HG02840 (cell line): ENCODE measurements at regions not wholly inside any gene's neighbourhood (a gene's known extent, or its start where the extent isn't known, plus 50 kb on each side); places are given as distances from the start of the nearest gene placed in this dataset.

Source experiments
- ATAC-seq: cut with Tn5 transposase; IDR thresholded peaks from one replicate; pipeline ENCODE4 v1.9.1; 2021; ENCODE audit warnings: mild to moderate bottlenecking, moderate library complexity, moderate number of reproducible peaks; ENCODE audit not compliant: unreplicated experiment, low FRiP score

DNA sequence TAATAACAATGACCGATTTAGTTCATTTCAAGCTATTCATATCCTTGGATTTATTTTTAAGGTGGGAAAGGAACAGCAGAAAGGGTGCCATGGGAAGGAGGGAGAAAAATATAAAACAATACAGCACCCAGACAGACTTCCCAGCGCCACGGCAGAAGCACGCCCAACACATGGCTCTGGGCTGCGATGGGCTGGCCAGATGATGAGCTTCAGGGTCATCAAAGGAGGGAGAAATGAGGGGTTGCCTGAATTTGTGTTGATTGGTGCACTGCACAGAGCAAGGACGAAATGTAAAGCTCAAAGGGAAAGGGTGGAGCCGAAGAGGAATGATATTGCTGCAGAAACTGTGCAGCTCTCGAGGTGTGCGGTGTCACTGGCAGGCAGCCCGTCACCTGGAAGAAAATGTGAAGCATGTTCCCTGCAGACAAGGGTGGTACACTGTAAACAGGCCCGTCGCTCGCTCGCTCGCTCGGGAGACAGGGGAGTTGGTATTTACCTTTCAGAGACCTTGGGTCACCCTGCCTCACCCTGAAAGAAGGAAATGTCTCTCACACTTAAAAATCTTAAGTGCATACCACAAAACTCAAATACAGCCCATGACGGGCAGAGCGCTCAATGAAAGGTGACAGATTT is 195.5 kb upstream of the CTAGE1 start:
- ATAC-seq, result no peak

DNA sequence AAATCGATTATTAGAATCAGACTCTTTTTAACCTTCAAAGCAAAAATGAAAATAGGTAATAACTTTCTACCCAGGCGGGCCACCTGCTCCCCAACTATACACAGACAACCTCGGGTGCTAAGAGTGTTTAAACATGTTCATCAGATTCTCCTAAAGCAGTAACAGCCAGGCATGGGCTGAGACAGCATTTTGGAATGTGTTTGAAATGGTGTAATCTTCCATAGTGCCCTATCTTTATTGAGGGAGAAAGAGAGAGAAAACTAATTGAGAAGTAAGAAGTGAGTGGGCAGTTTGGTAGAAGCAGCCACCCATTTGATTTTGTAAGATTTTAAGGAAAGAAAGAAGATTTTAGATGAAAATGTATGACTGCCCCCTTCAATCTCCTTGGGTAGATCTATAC is 196.1 kb upstream of the CTAGE1 start:
- ATAC-seq, result no peak

DNA sequence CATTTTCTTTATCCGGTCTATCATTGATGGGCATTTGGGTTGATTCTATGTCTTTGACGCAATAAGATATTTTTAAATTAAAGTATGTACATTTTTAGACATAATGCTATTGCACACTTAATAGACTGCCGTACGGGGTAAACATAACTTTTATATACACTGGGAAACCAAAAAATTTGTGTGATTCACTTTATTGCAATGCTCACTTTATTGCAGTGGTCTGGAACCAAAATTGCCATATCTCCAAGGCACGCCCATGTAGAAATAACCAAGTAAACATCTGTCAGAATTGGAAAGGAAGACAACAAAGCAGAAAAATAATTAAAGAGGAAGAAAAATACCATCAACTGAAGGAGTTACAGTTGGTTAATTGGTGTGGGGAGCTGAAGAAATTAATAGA is 205.8 kb upstream of the CTAGE1 start:
- ATAC-seq, result no peak

DNA sequence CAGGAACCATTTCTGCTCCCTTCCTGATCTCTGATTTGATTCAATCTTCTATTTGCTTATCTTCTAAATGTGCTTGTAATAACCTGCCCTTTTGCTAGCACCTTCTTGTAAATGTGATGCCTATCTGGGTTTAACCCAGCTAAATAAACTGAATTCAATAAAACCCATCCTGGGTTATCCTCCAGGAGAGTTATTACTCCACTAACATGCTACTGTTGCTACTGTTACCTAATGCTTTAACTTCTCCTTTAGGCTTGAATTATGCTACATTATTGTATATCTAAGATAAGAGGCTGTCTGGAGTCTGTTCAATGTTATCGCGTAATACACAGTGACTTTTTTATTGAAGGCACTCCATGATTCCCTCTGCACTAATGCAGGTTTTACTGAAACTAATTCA is 206.5 kb upstream of the CTAGE1 start:
- no peak for ATAC-seq

DNA sequence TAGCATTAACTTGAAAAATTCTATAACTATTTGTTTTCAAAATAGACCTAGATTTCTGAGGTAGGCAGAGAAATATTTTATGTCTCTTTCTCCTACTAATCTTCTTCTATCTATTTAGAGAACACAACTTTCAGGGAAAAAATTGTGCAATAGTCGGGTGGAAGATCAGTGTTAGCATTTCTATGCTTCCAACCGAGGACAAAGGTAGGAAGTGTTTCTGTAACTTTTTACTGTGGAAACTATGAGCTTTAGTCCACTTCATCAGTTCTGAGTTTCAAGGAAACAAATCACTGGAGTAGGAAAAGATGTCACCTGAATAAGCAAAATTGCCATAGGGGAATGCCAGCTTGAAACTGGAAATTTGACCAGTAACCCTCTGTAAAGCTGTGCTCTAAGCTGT is 207.7 kb upstream of the CTAGE1 start:
- ATAC-seq, result no peak

DNA sequence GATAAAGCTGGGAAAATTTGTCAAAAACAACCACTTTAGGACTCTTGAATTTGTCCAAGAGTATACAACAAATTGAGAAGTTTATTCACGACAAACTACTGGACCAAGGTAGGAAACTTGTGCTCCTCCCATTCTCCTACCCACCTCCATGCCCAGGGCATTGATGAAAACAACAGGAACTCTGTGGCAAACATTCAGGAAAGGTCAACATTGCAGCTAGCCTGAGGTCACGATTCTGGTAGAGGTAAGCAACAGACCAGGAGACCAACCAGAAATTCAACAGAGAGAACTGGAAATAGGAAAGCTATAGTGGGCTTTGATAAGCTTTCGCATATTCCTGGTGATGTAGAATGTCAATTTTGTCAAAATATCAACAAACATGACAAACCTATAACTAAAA is 209.1 kb upstream of the CTAGE1 start:
- no peak for ATAC-seq

DNA sequence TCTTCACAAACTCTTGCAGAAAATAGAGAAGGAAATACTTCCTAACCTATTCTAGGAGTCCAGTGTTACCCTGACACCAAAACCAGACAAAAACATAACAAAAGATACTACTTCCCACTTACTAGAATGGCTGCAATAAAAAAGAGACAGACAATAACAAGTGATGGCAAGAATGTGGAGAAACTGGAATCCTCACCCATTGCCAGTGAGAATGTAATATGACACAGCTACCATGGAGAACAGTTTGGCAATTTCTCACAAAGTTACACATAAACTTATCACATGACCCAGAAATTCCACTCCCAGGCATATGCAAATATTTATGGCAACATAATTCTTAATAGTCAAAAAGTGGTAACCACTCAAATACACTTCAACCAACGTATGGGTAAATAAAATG is 209.8 kb upstream of the CTAGE1 start:
- ATAC-seq, result no peak

DNA sequence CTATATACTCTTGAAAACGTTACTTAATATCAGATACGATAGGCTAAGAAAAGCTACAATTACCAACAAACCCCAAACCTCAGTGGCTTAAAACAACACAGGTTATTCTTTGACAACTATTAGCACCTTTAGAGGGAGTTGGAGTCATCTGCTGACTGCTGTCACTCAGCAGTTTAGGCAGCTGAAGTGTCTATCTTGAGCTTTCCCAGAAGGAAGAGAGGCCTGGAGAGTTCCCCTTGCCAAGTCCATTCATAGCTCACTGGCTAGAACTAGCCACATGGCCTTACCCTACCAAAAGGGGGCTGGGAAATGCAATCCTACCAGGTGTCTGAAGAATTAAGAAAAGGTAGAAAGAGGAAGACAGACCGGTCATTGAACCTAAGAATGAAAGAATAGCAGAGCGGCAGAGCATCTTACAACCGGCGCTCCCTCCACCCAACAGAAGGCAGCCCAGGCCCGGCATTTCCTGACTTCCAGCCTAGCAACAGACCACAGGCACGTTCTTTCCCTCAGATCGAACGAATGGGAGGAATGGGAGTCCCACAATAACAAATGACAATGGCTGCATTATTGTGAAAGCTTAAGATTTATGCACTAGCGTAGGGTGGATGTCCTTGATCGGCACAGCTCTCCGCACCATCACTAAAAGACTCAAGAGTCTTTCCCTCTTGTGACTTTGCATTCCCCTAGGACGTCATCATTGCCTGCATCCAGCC is 211.2 kb upstream of the CTAGE1 start:
- no peak for ATAC-seq

DNA sequence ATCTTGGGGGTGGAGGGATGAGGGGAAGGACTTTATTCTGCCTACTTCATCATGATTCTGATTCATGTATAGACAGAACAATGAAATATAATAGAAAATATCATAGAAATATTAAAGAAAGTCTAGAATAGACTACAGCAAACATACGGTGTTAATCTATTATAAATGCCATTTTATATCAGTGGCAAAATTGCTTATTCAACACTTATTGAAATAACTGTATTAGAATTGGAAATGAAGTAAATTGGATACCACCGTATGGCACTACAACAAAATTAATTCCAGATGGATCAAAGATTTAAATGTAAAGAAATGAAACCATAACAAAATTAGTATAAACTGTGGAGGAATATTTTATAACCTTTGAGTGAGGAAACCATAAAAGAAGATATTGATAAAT is 213.3 kb upstream of the CTAGE1 start:
- ATAC-seq, result no peak

DNA sequence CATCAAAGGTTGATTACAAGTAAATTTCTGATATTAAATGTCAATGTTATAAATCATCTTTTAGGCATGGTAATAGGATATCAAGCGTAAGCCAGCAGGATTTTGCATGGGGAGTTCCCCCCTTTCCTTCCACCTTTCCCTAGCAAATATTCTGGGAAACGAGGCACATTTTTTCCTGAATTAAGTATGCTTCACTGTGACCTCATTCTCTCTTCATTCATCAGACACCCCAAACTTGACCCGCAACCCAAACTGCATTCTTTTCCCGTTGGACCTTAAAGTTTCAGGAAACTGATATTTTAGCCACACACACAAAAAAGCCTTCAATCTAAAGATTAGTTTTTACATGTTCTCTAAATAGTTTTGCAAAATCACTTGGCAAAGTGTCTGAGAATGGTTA is 214.5 kb upstream of the CTAGE1 start:
- no peak for ATAC-seq

DNA sequence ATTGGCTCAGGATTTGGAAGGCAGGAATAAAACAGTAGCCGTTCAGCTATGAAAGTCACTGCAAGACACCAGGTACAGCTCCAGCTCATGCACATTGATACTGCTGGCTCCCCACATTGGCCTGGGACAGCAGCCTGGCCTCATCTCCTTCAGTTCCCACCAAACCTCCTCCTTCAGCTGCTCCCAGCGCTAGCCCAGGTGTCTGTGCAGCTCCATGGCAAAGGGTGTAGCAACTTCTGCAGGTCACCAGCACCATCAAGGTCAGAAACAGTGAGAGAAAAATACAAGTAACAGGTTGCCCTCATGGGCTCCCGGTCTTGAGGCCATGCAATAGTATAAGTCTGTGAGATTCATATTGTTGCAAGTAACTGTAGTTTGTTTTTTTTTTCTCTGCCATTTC is 216.7 kb upstream of the CTAGE1 start:
- ATAC-seq, result no peak

DNA sequence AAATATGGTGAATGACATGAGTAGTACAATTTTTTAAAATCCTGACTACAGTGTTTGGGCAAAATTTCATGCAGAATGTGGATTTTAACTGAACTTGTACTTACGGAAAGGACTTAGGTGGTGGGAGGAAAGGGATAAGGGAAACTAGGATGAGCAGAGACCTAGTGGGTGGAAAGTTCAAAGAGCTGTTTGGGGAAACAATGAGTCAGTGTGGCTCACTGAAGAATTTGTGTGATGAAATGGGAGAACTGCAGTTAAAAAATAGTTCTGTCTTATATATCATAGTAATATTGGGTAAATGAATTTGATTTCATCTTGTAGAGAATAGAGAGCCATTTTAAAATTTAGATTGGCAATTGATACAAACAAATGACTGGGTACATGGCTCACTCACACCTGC is 220.1 kb upstream of the CTAGE1 start:
- ATAC-seq, result no peak

DNA sequence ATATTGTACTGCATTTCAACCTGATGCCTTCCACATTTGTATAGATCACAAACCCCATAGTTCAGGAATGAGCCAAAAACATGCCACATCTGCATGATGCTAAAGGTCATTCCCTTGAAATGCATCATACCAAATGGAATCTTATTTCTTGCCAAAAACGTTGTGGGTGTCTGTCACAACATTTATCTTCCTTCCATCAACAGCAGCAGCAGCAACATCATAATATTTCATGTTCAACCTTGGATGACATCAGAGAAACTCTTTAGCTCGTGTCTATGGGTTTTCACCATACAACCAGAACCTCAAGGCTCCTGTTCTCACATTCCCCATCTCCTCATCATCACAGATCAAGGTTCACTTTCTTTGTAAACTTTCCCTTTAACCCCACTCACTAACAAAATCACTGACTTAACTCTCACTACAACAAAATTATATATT is 221.3 kb upstream of the CTAGE1 start:
- no peak for ATAC-seq

DNA sequence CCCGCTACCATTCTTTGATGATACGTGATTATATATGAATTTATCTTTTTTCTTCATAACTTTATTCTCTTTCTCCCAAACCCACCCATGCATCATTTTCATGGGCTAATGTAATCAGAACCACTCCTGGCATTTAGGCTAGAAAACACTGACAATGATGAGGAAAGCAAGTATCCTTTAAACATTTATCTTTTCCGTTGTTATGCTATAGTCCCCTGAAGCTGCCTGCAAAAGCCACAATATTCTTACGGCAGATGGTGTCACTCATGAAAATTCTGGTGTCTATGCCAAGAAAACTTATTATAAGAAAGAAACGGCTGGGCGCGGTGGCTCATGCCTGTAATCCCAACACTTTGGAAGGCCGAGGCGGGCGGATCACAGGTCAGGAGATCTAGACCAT is 221.8 kb upstream of the CTAGE1 start:
- no peak for ATAC-seq

DNA sequence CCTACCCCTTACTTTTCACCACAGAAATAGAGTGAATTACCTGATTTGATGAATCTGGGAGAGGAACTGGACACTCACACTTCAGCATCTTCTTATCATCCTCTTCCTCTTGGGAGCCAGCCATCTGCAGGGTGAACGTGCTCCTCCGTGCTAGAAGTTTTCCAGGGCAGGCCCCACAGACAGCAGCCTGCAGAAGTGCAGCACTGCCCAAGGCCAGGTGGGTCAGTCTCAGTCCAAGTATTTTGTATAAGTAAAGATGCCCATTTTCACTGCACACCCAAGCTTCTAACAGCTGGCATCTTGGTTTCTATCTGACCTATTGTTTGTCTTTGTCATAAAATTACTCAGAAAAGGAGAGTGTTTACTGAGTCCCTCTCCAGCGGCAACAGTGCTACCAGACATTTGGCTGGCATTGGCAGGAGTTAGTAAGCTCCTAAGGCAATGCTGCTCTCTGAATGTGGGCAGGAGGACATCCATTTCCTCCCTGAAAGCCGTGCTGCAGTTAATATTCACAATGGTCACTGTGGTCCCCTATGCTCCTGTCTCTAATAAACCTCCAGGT is 222.6 kb upstream of the CTAGE1 start:
- ATAC-seq, result no peak

DNA sequence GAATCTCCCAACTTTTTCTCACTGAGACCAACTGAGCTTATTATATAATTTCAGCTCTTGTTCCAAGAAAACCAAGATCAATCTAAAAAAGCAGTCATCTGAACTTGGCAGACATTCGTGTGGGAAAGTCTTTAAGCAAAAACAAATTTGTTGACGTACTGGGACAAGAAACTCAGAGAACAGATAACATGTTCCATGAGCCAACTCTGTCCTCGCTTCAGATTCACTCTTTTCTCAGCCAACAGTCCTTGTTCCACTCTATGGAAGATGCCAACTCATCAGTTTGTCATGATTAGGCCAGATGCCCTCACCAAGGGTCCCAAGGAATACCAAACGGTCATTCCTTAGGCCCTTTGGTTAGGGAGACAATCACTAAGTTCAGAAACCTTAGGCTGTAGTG is 224.2 kb upstream of the CTAGE1 start:
- ATAC-seq, result no peak

DNA sequence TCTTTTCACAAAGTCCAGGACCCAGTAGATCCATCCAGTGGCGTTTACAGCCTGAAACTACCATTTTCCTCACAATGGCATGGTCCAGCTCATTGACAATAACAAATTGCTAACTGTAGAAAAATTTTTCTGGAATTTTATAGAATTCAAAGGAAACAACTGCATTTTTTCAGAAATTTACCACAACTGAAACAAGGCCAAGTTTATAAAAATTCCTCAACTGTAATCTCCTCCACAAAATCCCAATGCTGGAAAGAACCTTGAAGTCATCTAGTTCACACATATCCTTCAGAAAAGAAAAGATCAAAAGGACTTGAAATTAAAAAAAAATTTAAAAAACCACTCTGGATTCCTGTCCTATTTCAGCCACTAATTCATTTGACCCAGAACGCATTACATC is 226.0 kb upstream of the CTAGE1 start:
- ATAC-seq, result no peak

DNA sequence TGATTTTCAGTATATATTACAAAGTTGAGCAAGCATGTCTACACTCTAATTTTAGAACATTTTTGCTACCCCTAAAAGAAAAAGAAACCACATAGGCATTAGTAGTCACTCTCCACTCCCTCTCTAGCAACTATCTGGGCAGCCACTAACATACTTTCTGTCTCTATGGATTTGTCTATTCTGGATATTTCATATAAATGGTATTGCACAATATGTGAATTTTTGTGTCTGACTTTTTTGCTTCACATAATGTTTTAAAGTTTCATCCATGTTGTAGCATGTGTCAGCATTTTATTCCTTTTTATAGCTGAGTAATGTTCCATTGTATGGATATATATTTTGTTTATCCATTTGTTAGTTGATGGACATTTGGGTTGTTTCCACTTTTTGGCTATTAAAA is 232.5 kb upstream of the CTAGE1 start:
- no peak for ATAC-seq

DNA sequence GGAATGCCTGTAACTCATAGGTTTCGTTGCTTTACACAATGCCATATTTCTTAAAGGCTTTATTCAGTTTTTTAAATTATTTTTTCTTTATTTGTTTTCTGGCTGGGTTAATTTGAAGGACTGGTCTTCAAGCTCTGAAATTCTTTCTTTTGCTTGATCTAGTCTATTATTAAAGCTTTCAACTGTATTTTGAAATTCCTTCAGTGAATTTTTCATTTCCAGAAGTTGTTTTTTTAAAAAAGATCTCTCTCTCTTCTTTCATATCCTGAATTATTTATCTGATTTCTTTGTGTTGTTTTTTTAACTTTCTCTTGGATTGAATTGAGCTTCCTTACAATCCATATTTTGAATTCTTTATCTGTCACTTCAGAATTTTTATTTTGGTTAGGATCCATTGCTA is 239.9 kb upstream of the CTAGE1 start:
- ATAC-seq, result no peak

DNA sequence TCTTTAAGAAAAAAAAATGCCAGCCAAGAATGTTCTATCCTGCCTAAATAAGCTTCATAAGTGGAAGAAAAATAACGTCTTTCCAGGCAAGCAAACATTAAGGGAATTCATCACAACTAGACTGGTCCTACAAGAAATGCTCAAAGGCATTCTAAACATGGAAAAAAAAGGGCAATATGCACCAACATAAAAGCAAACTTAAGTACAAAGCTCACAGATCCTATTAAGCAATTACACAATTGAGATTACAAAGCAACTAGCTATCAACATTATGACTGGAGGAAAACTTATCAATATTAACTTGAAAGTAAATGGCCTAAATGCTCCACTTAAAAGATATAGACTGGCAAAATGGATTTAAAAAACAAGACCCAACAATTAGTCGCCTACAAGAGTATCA is 240.6 kb upstream of the CTAGE1 start:
- no peak for ATAC-seq

DNA sequence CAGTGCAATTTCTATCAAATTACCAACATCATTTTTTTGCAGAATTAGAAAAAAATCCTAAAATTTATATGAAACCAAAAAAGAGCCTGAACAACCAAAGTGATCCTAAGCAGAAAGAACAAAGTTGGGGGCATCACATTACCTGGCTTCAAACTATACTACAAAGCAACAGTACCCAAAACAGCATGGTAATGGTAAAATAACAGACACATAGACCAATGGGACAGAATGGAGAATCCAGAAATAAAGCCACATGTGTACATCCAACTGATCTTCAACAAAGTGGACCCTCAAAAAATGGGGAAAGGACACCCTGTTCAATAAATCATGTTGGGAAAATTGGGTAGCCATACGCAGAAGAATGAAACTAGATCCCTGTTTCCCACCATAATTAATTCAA is 245.7 kb upstream of the CTAGE1 start:
- no peak for ATAC-seq

DNA sequence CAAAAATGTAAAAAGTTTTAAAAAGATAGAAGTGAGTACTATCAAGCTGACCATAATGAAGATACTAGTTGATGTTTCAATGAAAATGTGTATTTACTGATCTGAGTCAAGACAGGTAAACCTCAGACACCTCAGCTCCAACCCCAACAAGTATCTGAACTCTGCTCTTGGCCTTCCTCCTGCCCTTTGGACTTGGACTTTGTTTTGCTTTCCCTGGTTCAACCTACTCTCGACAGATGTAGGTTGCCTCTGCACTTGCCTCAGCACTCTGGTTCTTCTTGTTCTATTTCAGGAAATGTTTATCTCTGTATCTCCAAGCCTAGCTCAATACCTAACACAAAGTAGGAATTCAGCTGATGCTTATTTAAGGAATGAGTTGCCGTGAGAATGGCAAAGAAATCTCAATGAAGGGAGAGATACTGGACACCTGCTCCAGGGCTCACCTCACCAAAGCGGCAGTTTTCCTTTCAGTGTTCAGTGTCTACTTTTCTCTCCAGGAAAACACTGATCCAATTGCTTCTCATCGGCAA is 248.8 kb upstream of the CTAGE1 start:
- ATAC-seq, result no peak
